HG02973 (cell line): ENCODE measurements at regions not wholly inside any gene's neighbourhood (a gene's known extent, or its start where the extent isn't known, plus 50 kb on each side); places are given as distances from the start of the nearest gene placed in this dataset.
"Not testable (repeated sequence)": the region's sequence is repeated elsewhere in the genome, so short reads cannot be mapped to it uniquely, and the experiment has no call there.

Experiments
- ATAC-seq: cut with Tn5 transposase; IDR thresholded peaks from one replicate; pipeline ENCODE4 v1.9.1; 2021; ENCODE audit warnings: moderate library complexity; ENCODE audit not compliant: unreplicated experiment

- no peak for ATAC-seq
Measured at GRCh38 chr2:37802211-37802752, 122.8 kb upstream of the RMDN2 start.

GRCh38 chr2:37802899-37803379 is 122.1 kb upstream of the RMDN2 start:
- no peak for ATAC-seq

GRCh38 chr2:37806004-37806403 is 119.1 kb upstream of the RMDN2 start:
- not testable (repeated sequence) for ATAC-seq

GRCh38 chr2:37809525-37809924 is 115.6 kb upstream of the RMDN2 start:
- ATAC-seq: no peak

- ATAC-seq: no peak
Measured at GRCh38 chr2:37809931-37810570, 115.0 kb upstream of the RMDN2 start.

GRCh38 chr2:37812414-37812813 is 112.7 kb upstream of the RMDN2 start:
- ATAC-seq: no peak

- ATAC-seq: no peak
Measured at GRCh38 chr2:37812941-37813730, 112.0 kb upstream of the RMDN2 start.

GRCh38 chr2:37816036-37816435 is 109.1 kb upstream of the RMDN2 start:
- no peak for ATAC-seq

- no peak for ATAC-seq
Measured at GRCh38 chr2:37816686-37817085, 108.4 kb upstream of the RMDN2 start.

- no peak for ATAC-seq
Measured at GRCh38 chr2:37819186-37819585, 105.9 kb upstream of the RMDN2 start.

GRCh38 chr2:37820471-37820986 is 104.6 kb upstream of the RMDN2 start:
- ATAC-seq: no peak

- ATAC-seq: no peak
Measured at GRCh38 chr2:37825586-37825985, 99.5 kb upstream of the RMDN2 start.

- no peak for ATAC-seq
Measured at GRCh38 chr2:37826611-37827010, 98.5 kb upstream of the RMDN2 start.

GRCh38 chr2:37827455-37827854 is 97.6 kb upstream of the RMDN2 start:
- no peak for ATAC-seq

GRCh38 chr2:37827911-37828511 is 97.1 kb upstream of the RMDN2 start:
- ATAC-seq: no peak

- ATAC-seq: no peak
Measured at GRCh38 chr2:37829202-37829601, 95.9 kb upstream of the RMDN2 start.

GRCh38 chr2:37829616-37830395 is 95.3 kb upstream of the RMDN2 start:
- ATAC-seq: no peak

GRCh38 chr2:37830636-37831035 is 94.5 kb upstream of the RMDN2 start:
- ATAC-seq: no peak

GRCh38 chr2:37831081-37831780 is 93.9 kb upstream of the RMDN2 start:
- ATAC-seq: no peak

GRCh38 chr2:37832590-37833197 is 92.4 kb upstream of the RMDN2 start:
- ATAC-seq: no peak
